ENCODE measurements at regions not wholly inside any gene's neighbourhood (a gene's known extent, or its start where the extent isn't known, plus 50 kb on each side); places are given as distances from the start of the nearest gene placed in this dataset.

DNA sequence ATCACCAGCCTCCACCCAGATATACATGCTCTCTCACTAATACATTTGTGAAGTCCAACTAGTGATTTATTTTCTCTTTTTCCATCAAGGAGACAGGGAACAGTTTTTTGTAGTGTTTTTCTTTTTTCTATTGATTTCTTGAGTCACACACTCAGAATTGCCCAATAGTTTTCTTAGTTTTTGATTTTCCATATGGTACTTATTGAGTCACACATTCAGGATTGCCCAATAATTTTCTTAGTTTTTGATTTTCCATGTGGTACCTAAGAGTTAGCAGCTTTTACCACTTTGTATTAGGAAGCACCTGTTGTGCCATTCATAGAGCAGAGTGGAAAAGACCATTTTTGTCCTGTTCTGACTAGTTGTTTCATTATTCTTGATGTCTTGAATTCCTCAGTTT is 1268.8 kb downstream of the EPHA7 start:
- TF ChIP-seq, protein P1, sequence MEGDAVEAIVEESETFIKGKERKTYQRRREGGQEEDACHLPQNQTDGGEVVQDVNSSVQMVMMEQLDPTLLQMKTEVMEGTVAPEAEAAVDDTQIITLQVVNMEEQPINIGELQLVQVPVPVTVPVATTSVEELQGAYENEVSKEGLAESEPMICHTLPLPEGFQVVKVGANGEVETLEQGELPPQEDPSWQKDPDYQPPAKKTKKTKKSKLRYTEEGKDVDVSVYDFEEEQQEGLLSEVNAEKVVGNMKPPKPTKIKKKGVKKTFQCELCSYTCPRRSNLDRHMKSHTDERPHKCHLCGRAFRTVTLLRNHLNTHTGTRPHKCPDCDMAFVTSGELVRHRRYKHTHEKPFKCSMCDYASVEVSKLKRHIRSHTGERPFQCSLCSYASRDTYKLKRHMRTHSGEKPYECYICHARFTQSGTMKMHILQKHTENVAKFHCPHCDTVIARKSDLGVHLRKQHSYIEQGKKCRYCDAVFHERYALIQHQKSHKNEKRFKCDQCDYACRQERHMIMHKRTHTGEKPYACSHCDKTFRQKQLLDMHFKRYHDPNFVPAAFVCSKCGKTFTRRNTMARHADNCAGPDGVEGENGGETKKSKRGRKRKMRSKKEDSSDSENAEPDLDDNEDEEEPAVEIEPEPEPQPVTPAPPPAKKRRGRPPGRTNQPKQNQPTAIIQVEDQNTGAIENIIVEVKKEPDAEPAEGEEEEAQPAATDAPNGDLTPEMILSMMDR (conservative IDR thresholded peaks at IDR 0.05; ENCODE audit: low read depth), result no peak
- DNase-seq (ENCODE audit: low spot score), result no peak
- POLR2A ChIA-PET (ENCODE audit: low non-redundant PET), result no interaction called here
- H3K27ac ChIP-seq, result no peak overlapping the region
- CTCF ChIA-PET, result no interaction called here

DNA sequence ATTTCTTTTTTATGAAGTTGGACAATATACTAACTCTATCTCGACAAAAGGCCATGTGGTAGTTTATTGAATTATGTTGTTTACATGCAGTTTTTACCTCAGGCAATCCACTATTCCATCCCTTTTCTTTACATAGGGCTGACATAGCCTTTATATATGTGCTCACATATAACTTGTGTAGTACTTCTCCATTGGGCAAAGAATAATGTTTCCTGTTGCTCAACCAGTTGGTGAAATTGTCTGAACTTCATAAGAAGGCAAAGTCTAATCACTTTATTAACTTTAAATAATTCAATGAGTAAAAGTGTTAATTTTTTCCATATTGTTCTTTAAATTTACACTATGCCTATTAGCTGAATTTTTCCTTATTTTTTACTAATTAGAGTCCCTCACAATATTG is 1272.1 kb downstream of the EPHA7 start:
- H3K27ac ChIP-seq, result no peak overlapping the region
- POLR2A ChIA-PET (ENCODE audit: low non-redundant PET), result no interaction called here
- TF ChIP-seq, protein P1 (conservative IDR thresholded peaks at IDR 0.05; ENCODE audit: low read depth), result no peak
- CTCF ChIA-PET, result no interaction called here
- no peak for DNase-seq (ENCODE audit: low spot score)

DNA sequence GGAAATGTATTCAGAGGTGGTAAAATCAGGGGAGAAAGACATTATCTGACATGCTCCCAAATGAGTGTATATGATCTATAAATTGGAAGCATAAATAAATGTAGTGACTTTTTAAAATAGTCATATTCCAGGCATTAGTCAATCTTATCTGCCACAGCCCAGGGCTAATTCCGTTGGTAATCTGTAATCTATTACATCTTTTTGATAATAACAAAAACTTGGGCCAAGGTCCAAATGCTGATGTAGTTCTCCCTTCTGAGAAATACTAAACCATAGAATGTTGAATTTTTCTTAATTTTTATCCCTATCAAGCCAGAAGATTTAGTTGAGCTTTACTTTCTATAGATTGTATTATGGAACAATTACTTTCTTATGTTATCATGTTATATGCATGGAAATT is 1279.8 kb downstream of the EPHA7 start:
- TF ChIP-seq, protein P1 (conservative IDR thresholded peaks at IDR 0.05; ENCODE audit: low read depth), result no peak
- H3K27ac ChIP-seq, result no peak overlapping the region
- DNase-seq (ENCODE audit: low spot score), result no peak
- ChIA-PET POLR2A (ENCODE audit: low non-redundant PET) (no interaction called here), CTCF (no interaction called here)

DNA sequence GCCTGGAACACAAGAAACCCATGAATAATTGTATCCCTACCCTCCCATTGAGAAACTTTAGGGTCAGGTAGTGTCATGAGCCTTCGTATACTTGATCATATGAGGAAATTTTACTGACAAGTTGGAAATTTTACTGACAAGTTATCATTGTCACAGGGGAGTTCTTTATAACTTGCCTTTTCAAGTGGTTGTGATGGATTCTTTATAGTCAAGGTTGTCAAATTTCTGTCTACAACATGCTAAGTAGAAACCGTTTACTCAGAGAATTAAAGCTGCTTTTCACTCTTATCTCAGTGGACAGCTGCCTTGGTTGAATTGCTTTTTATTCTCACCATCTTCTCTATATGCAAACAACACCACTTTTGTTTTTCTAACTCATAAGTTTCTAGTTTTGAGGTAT is 1286.4 kb downstream of the EPHA7 start:
- POLR2A ChIA-PET (ENCODE audit: low non-redundant PET), result no interaction called here
- no peak overlapping the region for H3K27ac ChIP-seq
- CTCF ChIA-PET, result interaction anchor here (0.6 kb wide), 1 partner anchor 1026 kb away, joined by 3 read pairs; no protein-coding TSS in a partner anchor

DNA sequence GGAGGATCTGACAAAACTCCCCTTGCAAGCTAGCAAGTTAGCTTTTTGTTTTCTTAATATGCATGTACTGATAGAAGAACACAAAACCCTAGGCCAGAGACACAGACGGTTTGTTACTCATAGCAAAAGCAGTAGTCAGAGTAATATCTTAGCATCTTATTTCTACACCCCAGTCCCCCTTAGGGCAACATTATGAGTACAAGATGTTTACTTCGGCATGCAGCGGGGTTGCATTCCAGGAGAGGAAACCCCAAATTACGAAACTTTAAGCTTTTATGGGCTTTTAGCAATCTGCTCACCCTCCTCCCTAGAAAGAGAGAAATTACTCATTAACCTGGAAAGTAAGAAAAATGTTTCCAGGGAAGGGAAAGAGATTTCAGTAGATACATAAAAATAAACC is 1286.9 kb downstream of the EPHA7 start:
- TF ChIP-seq, protein P1 (conservative IDR thresholded peaks at IDR 0.05; ENCODE audit: low read depth), result no peak
- CTCF ChIA-PET, result interaction anchor here (0.6 kb wide), 1 partner anchor 1025 kb away, joined by 3 read pairs; no protein-coding TSS in a partner anchor
- POLR2A ChIA-PET (ENCODE audit: low non-redundant PET), result no interaction called here
- no peak overlapping the region for H3K27ac ChIP-seq
- peak; percentile 72 for DNase-seq (ENCODE audit: low spot score)

More for the DNA sequence above, 1286.4 kb downstream of the EPHA7 start:
- TF ChIP-seq, protein P1 (conservative IDR thresholded peaks at IDR 0.05; ENCODE audit: low read depth), result no peak
- DNase-seq (ENCODE audit: low spot score), result no peak

DNA sequence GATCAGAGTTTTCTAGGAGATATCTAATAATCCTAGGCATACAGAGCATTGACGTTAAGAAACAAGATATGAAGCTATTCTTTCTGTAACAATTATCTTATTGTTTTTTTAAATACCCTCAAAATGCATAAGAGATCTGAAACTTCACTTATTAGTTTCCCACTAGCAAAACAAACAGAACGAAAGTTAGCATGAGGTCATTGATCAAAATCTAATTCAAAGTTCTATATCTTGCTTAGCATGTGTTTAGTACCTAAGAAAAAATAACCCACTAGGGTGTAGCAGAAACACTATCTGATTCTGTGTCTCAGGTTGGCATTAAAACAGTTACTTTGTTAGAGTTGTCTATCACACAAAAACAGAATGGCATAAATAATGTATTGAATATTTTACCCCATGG is 1288.4 kb downstream of the EPHA7 start:
- ChIA-PET CTCF (no interaction called here), POLR2A (ENCODE audit: low non-redundant PET) (no interaction called here)
- DNase-seq (ENCODE audit: low spot score), result no peak
- no peak overlapping the region for H3K27ac ChIP-seq
- TF ChIP-seq, protein P1 (conservative IDR thresholded peaks at IDR 0.05; ENCODE audit: low read depth), result no peak

DNA sequence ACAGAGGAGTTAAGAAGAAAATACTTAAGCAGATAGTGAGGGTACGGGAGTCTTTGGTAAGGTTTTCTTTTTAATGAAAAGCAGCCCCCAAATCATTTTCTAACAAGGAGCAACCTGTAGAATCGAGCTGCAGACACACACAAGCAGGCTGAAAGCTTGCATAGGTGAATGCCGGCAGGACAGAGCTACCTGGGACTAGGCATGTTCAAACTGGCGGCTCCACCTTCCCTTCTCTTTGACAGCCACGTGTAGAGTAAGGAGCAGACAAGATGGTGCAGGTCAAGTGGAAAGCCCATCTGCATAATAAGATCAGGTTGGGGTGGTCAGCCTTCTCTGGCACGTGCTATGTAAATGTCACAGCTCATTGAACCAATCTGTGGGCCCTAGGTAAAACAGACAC is 1292.4 kb downstream of the EPHA7 start:
- DNase-seq (ENCODE audit: low spot score), result no peak
- ChIA-PET POLR2A (ENCODE audit: low non-redundant PET) (no interaction called here), CTCF (interaction anchor here (0.6 kb wide), 2 partner anchors 66 to 67 kb away, joined by 3 to 4 read pairs; no protein-coding TSS in a partner anchor)
- TF ChIP-seq, protein P1 (conservative IDR thresholded peaks at IDR 0.05; ENCODE audit: low read depth), result no peak
- peak overlapping the region; percentile 54 for H3K27ac ChIP-seq
